PC-9 (cell line): ENCODE measurements at regions not wholly inside any gene's neighbourhood (a gene's known extent, or its start where the extent isn't known, plus 50 kb on each side); places are given as distances from the start of the nearest gene placed in this dataset.

Experiments used
- BruUV-seq: library from RNA; stranded (reverse); fragments of 400-500 nt; replicated peaks from 2 replicates; lab custom pipeline; 2021; lab: Mats Ljungman, UMichigan
- CTCF ChIA-PET: fragments of 300-600 bp; sonication (Branson Sonifier 250); formaldehyde crosslinking; loops from one replicate; lab custom pipeline; 2022; ENCODE audit warnings: antibody characterized with exemption; lab: Charles Lee
- POLR2A ChIA-PET: fragments of 300-600 bp; sonication (Branson Sonifier 250); formaldehyde crosslinking; loops from one replicate; lab custom pipeline; 2022; ENCODE audit warnings: antibody characterized with exemption; ENCODE audit not compliant: unreplicated experiment; lab: Charles Lee
- DNase-seq, 2 experiments: peaks; one replicate each; pipeline versions ENCODE4 v3.0.0 to v3.0.0-alpha.2; 2015 to 2022; ENCODE audit warnings: mixed read lengths in 1 of 2
- H2AFZ ChIP-seq: fragments of 200-600 bp; sonication (generic); 2 replicates; pipeline ENCODE4 v1.8.1; 2017; ENCODE audit warnings: antibody characterized with exemption
- H3F3A ChIP-seq: fragments of 200-600 bp; sonication (generic); 2 replicates; pipeline ENCODE4 v1.8.1; 2017; ENCODE audit warnings: antibody characterized with exemption, mild to moderate bottlenecking, low read depth; ENCODE audit not compliant: insufficient read depth
- H3K27ac ChIP-seq: fragments of 200-600 bp; sonication (generic); 2 replicates; pipeline ENCODE4 v1.6.1; 2016; ENCODE audit warnings: mixed run types
- H3K27me3 ChIP-seq: fragments of 200-600 bp; sonication (generic); 2 replicates; pipeline ENCODE4 v1.6.1; 2016; ENCODE audit warnings: low read depth, mixed run types; ENCODE audit not compliant: insufficient read depth
- H3K36me3 ChIP-seq: fragments of 200-600 bp; sonication (generic); 2 replicates; pipeline ENCODE4 v1.6.1; 2016; ENCODE audit warnings: low read depth, mixed run types
- H3K4me1 ChIP-seq: fragments of 200-600 bp; sonication (generic); replicated peaks from 2 replicates; pipeline ENCODE4 v1.6.1; 2016; ENCODE audit warnings: mixed run types; ENCODE audit not compliant: insufficient read depth
- H3K4me2 ChIP-seq: fragments of 200-600 bp; sonication (generic); 2 replicates; pipeline ENCODE4 v1.6.1; 2017; ENCODE audit warnings: mixed run types
- H3K4me3 ChIP-seq: fragments of 200-600 bp; sonication (generic); 2 replicates; pipeline ENCODE4 v1.6.1; 2016; ENCODE audit warnings: mixed run types
- H3K79me2 ChIP-seq: fragments of 200-600 bp; sonication (generic); 2 replicates; pipeline ENCODE4 v1.6.1; 2017; ENCODE audit warnings: low read depth, mixed run types
- H3K9me2 ChIP-seq: fragments of 200-600 bp; sonication (generic); 2 replicates; pipeline ENCODE4 v1.8.1; 2017; ENCODE audit warnings: mild to moderate bottlenecking; ENCODE audit not compliant: insufficient read depth
- H3K9me3 ChIP-seq: fragments of 200-600 bp; sonication (generic); 2 replicates; pipeline ENCODE4 v1.8.1; 2016; ENCODE audit warnings: low read depth; ENCODE audit not compliant: insufficient read depth
- H4K20me1 ChIP-seq: fragments of 200-600 bp; sonication (generic); 2 replicates; pipeline ENCODE4 v1.8.1; 2017; ENCODE audit not compliant: insufficient read depth
- EZH2 ChIP-seq: fragments of 200-600 bp; sonication (generic); IDR thresholded peaks from 2 replicates; pipeline ENCODE4 v1.8.0; 2017; ENCODE audit warnings: antibody characterized with exemption, low read depth
- intact Hi-C: fragments of 100-400 bp; cut with micrococcal nuclease; formaldehyde crosslinking; loops from one replicate; pipeline ENCODE4 v1.10.0; 2022; ENCODE audit not compliant: unreplicated experiment
- TF ChIP-seq, protein P1 (sequence below): fragments of 200-600 bp; sonication (generic); conservative IDR thresholded peaks from 2 replicates; pipeline ENCODE4 v1.6.1; 2017; ENCODE audit warnings: mixed run types, antibody characterized with exemption, mild to moderate bottlenecking, moderate library complexity

DNA sequence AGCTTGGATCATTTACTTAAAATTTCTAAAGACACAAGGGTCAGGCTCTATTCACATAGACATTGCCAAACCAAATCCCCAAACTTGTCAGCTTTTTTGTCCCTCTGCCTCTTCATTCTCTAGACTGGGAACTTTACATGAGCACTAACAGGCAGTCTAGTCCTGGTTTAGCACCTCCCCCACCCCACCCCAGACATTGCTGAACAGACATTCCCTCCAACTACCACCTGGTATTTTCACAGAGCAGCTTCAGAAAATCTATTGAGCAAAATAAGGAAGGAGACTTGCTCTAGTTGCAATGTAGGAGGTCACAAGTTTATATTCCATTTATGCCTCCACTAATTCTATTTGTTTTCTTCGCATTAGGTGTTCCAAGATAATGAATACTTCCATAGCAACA is 56.8 kb upstream of the AASS start:
- Histone ChIP-seq H3F3A (no peaks in the 10 kb centered on the region), H3K9me2 (no peaks in the 10 kb centered on the region), H2AFZ (no peak overlapping the region), H3K79me2 (no peaks in the 10 kb centered on the region), H3K36me3 (no peaks in the 10 kb centered on the region), H3K4me3 (no peak overlapping the region), H3K4me1 (no peaks in the 10 kb centered on the region), H3K4me2 (no peak overlapping the region), H3K27ac (no peak overlapping the region), H3K27me3 (no peaks in the 10 kb centered on the region), H3K9me3 (no peaks in the 10 kb centered on the region), H4K20me1 (no peaks in the 10 kb centered on the region)
- ChIA-PET CTCF (no interaction called here), POLR2A (no interaction called here)
- intact Hi-C loops = no loop called here
- TF ChIP-seq EZH2 = no peak
- no TSS peak for BruUV-seq
- DNase-seq = no peak

DNA sequence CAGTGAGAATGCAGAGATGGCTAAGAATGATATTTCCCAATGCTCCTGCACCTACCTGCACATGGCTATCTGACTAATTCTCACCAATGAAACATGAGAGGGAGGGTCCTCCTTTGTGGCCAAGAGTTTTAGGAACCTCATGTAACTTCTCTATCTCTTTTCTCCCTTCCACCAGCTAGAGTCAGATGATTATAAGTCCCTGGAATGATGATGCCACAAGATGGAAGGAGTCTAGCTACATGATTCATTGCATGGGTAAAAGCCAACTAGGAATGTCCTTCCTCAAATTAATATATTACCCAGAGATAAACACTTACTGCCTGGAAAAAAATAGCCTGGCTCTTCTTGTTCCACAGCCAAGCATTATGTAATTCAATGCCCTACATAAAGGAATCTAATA is 55.1 kb upstream of the AASS start:
- H4K20me1 ChIP-seq = no peaks in the 10 kb centered on the region
- H3K4me3 ChIP-seq = no peak overlapping the region
- H2AFZ ChIP-seq = no peak overlapping the region
- no peaks in the 10 kb centered on the region for H3K9me2 ChIP-seq
- no peaks in the 10 kb centered on the region for H3K27me3 ChIP-seq
- no peak for DNase-seq
- H3K27ac ChIP-seq = no peak overlapping the region
- intact Hi-C loops = no loop called here
- no peaks in the 10 kb centered on the region for H3F3A ChIP-seq
- H3K4me2 ChIP-seq = no peak overlapping the region
- no peaks in the 10 kb centered on the region for H3K9me3 ChIP-seq
- H3K4me1 ChIP-seq = no peaks in the 10 kb centered on the region
- no TSS peak for BruUV-seq
- H3K36me3 ChIP-seq = no peaks in the 10 kb centered on the region
- POLR2A ChIA-PET = no interaction called here
- no peaks in the 10 kb centered on the region for H3K79me2 ChIP-seq
- no peak for TF ChIP-seq EZH2
- TF ChIP-seq, protein P1, sequence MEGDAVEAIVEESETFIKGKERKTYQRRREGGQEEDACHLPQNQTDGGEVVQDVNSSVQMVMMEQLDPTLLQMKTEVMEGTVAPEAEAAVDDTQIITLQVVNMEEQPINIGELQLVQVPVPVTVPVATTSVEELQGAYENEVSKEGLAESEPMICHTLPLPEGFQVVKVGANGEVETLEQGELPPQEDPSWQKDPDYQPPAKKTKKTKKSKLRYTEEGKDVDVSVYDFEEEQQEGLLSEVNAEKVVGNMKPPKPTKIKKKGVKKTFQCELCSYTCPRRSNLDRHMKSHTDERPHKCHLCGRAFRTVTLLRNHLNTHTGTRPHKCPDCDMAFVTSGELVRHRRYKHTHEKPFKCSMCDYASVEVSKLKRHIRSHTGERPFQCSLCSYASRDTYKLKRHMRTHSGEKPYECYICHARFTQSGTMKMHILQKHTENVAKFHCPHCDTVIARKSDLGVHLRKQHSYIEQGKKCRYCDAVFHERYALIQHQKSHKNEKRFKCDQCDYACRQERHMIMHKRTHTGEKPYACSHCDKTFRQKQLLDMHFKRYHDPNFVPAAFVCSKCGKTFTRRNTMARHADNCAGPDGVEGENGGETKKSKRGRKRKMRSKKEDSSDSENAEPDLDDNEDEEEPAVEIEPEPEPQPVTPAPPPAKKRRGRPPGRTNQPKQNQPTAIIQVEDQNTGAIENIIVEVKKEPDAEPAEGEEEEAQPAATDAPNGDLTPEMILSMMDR = no peak
- CTCF ChIA-PET = no interaction called here

DNA sequence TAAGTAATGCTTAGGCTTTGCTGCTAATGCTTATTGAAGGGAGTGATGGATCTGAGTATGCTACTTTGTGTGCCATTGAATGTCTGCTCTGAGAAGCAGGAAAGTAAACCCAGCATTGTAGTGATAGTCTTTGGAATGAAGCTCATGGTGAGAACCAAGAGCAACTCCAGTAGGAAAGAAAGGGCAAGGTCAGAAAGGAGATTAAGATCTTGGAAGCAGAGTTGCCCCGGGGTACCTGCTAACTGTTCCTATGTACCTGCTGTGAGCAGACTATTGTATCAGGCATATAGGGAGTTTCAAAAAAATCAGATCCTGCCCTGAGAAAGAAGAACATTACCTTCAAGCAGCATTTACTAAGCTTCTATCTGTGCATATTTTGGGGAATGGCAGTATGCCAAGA is 54.5 kb upstream of the AASS start:
- no TSS peak for BruUV-seq
- ChIA-PET CTCF (no interaction called here), POLR2A (no interaction called here)
- no peaks in the 10 kb centered on the region for H3F3A ChIP-seq
- no peak overlapping the region for H3K4me2 ChIP-seq
- no peaks in the 10 kb centered on the region for H3K9me3 ChIP-seq
- H4K20me1 ChIP-seq = no peaks in the 10 kb centered on the region
- H3K36me3 ChIP-seq = no peaks in the 10 kb centered on the region
- no peaks in the 10 kb centered on the region for H3K9me2 ChIP-seq
- no peaks in the 10 kb centered on the region for H3K27me3 ChIP-seq
- TF ChIP-seq, protein P1 = no peak
- no peak for TF ChIP-seq EZH2
- no peaks in the 10 kb centered on the region for H3K4me1 ChIP-seq
- H3K4me3 ChIP-seq = no peak overlapping the region
- intact Hi-C loops = no loop called here
- no peak for DNase-seq
- H3K27ac ChIP-seq = no peak overlapping the region
- no peak overlapping the region for H2AFZ ChIP-seq
- no peaks in the 10 kb centered on the region for H3K79me2 ChIP-seq
